ENCODE measurements at regions not wholly inside any gene's neighbourhood (a gene's known extent, or its start where the extent isn't known, plus 50 kb on each side); places are given as distances from the start of the nearest gene placed in this dataset.

- TF ChIP-seq JUND (CRISPR knock-in tag; IDR thresholded peaks at IDR 0.05) (no peak), NCOA5 (CRISPR knock-in tag; IDR thresholded peaks at IDR 0.05) (no peak)
These were observed 49.8 kb upstream of the PDZD8 start for GRCh38 chr10:117424883-117425649.

Data from HepG2 (cell line).